Lower lobe of right lung (tissue), 2 donors: ENCODE measurements at regions not wholly inside any gene's neighbourhood (a gene's known extent, or its start where the extent isn't known, plus 50 kb on each side); places are given as distances from the start of the nearest gene placed in this dataset.

Experiments used
- ATAC-seq, 2 donors: fragments of 200-7000 bp; cut with Tn5 transposase; one replicate each; pipeline ENCODE4 v1.9.1; 2020 to 2022; ENCODE audit warnings: mild to moderate bottlenecking in 2 of 2, moderate library complexity in 2 of 2
- DNase-seq: peaks from one replicate; pipeline ENCODE4 v3.0.0-alpha.2; 2020
- H3K27ac ChIP-seq: fragments of 200-600 bp; one replicate; pipeline ENCODE4 v1.8.0; 2022
- H3K27me3 ChIP-seq: fragments of 200-600 bp; one replicate; pipeline ENCODE4 v1.8.0; 2022; ENCODE audit warnings: low read depth
- H3K36me3 ChIP-seq: fragments of 200-600 bp; one replicate; pipeline ENCODE4 v1.8.0; 2022; ENCODE audit warnings: mild to moderate bottlenecking
- H3K4me1 ChIP-seq: fragments of 200-600 bp; one replicate; pipeline ENCODE4 v1.8.0; 2022
- H3K4me3 ChIP-seq: fragments of 200-600 bp; one replicate; pipeline ENCODE4 v1.8.0; 2022; ENCODE audit warnings: mild to moderate bottlenecking
- H3K9me3 ChIP-seq: fragments of 200-600 bp; one replicate; pipeline ENCODE4 v1.8.0; 2022
- CTCF ChIP-seq: fragments of 200-600 bp; IDR thresholded peaks from one replicate; pipeline ENCODE4 v1.8.0; 2022; ENCODE audit warnings: antibody characterized with exemption, mild to moderate bottlenecking
- intact Hi-C: fragments of 100-400 bp; cut with DNase I; formaldehyde crosslinking; loops from one replicate; pipeline ENCODE4 v1.11.0; 2022
- donor health status: DM: no; HTN: yes; CAD: no; lungs with severe emphysema.

- DNase-seq (no peak), ATAC-seq (no peak)
- Histone ChIP-seq H3K27ac (no peak overlapping the region), H3K4me1 (no peaks in the 10 kb centered on the region), H3K27me3 (no peaks in the 10 kb centered on the region), H3K4me3 (no peak overlapping the region), H3K9me3 (no peaks in the 10 kb centered on the region), H3K36me3 (no peaks in the 10 kb centered on the region)
- intact Hi-C loops, result no loop called here
- TF ChIP-seq CTCF, result no peak
Observed at GRCh38 chr3:143192193-143192592, 72.6 kb downstream of the CHST2 start.

GRCh38 chr3:143200001-143200924 lies 80.7 kb downstream of the CHST2 start:
- Histone ChIP-seq H3K9me3 (no peaks in the 10 kb centered on the region), H3K4me1 (no peaks in the 10 kb centered on the region), H3K36me3 (no peaks in the 10 kb centered on the region), H3K27me3 (no peaks in the 10 kb centered on the region), H3K4me3 (no peak overlapping the region), H3K27ac (no peak overlapping the region)
- DNase-seq, result no peak
- intact Hi-C loops, result no loop called here
- ATAC-seq, result no peak
- TF ChIP-seq CTCF, result no peak

- intact Hi-C loops, result no loop called here
- no peak for TF ChIP-seq CTCF
- no peaks in the 10 kb centered on the region for H3K36me3 ChIP-seq
- no peaks in the 10 kb centered on the region for H3K4me1 ChIP-seq
- H3K27me3 ChIP-seq, result no peaks in the 10 kb centered on the region
- DNase-seq, result no peak
- no peaks in the 10 kb centered on the region for H3K9me3 ChIP-seq
- no peak overlapping the region for H3K4me3 ChIP-seq
- ATAC-seq, result no peak
- H3K27ac ChIP-seq, result no peak overlapping the region
Observed at GRCh38 chr3:143201045-143201444, 81.5 kb downstream of the CHST2 start.

- no peak for TF ChIP-seq CTCF
- no peaks in the 10 kb centered on the region for H3K4me1 ChIP-seq
- no peaks in the 10 kb centered on the region for H3K36me3 ChIP-seq
- no peaks in the 10 kb centered on the region for H3K9me3 ChIP-seq
- DNase-seq (no peak), ATAC-seq (no peak)
- peak overlapping the region; percentile 2 for H3K4me3 ChIP-seq
- H3K27ac ChIP-seq, result no peak overlapping the region
- H3K27me3 ChIP-seq, result no peaks in the 10 kb centered on the region
- intact Hi-C loops, result no loop called here
Observed at GRCh38 chr3:143201870-143202752, 82.5 kb downstream of the CHST2 start.

- no peaks in the 10 kb centered on the region for H3K36me3 ChIP-seq
- TF ChIP-seq CTCF, result no peak
- no peak for ATAC-seq
- no peaks in the 10 kb centered on the region for H3K9me3 ChIP-seq
- H3K27ac ChIP-seq, result no peak overlapping the region
- no peak for DNase-seq
- H3K4me1 ChIP-seq, result no peaks in the 10 kb centered on the region
- H3K27me3 ChIP-seq, result no peaks in the 10 kb centered on the region
- intact Hi-C loops, result no loop called here
- H3K4me3 ChIP-seq, result no peak overlapping the region
Observed at GRCh38 chr3:143203142-143203541, 83.6 kb downstream of the CHST2 start.
